GM12878 (cell line): ENCODE measurements at regions not wholly inside any gene's neighbourhood (a gene's known extent, or its start where the extent isn't known, plus 50 kb on each side); places are given as distances from the start of the nearest gene placed in this dataset.

ENCODE experiments used
- CBX5 ChIP-seq: sonication (generic); IDR thresholded peaks from 2 replicates; pipeline ENCODE4 v1.6.1; 2016; ENCODE audit warnings: low read depth, moderate library complexity, mild to moderate bottlenecking, inconsistent platforms
- CEBPB ChIP-seq, 2 experiments: fragments of 150-350 bp in 1 of 2; IDR thresholded peaks; 2 replicates each; pipeline ENCODE4 v1.6.1; 2012 to 2014; ENCODE audit warnings: low read depth in 2 of 2, low read length in 2 of 2, borderline replicate concordance in 1 of 2, inconsistent platforms in 1 of 2
- CHD2 ChIP-seq: IDR thresholded peaks from 2 replicates; pipeline ENCODE4 v1.6.1; 2011; ENCODE audit warnings: low read depth, low read length, improper control_type of control experiment, borderline replicate concordance
- EP300 ChIP-seq, 2 experiments: fragments of 150-350 bp in 1 of 2; IDR thresholded peaks; 2 replicates each; pipeline ENCODE4 v1.6.1; 2011 to 2012; ENCODE audit warnings: low read depth in 2 of 2, low read length in 2 of 2, borderline replicate concordance in 1 of 2, improper control_type of control experiment in 1 of 2, inconsistent platforms in 1 of 2; ENCODE audit not compliant: control insufficient read depth in 1 of 2
- HDAC6 ChIP-seq: fragments of 200-600 bp; sonication (generic); IDR thresholded peaks from one replicate; pipeline ENCODE4 v1.8.0; 2017; ENCODE audit warnings: antibody characterized with exemption; ENCODE audit not compliant: unreplicated experiment
- MTA2 ChIP-seq: fragments of 450-650 bp; IDR thresholded peaks from 2 replicates; pipeline ENCODE4 v1.6.1; 2016; ENCODE audit warnings: low read depth, mild to moderate bottlenecking, moderate library complexity
- POLR2A ChIP-seq: IDR thresholded peaks from 2 replicates; pipeline ENCODE4 v1.6.1; 2011; ENCODE audit warnings: low read depth, mild to moderate bottlenecking, low read length
- RAD21 ChIP-seq: IDR thresholded peaks from 2 replicates; pipeline ENCODE4 v1.6.1; 2011; ENCODE audit warnings: mild to moderate bottlenecking, low read depth, low read length, moderate library complexity; ENCODE audit not compliant: insufficient read depth
- RELA ChIP-seq: fragments of 450-650 bp; IDR thresholded peaks from 2 replicates; pipeline ENCODE4 v1.8.0; 2014; ENCODE audit warnings: borderline replicate concordance; ENCODE audit not compliant: partially characterized antibody
- SREBF2 ChIP-seq: IDR thresholded peaks from 2 replicates; pipeline ENCODE4 v1.6.1; 2012; ENCODE audit warnings: mild to moderate bottlenecking, low read length
- TF ChIP-seq, protein P1 (sequence below): IDR thresholded peaks from 2 replicates; pipeline ENCODE4 v1.6.1; 2012; ENCODE audit warnings: low read depth, low read length, improper control_type of control experiment
- TF ChIP-seq, protein P2 (sequence below): IDR thresholded peaks from 2 replicates; pipeline ENCODE4 v1.6.1; 2012; ENCODE audit warnings: low read depth, low read length, improper control_type of control experiment
- TF ChIP-seq, protein P3 (sequence below): IDR thresholded peaks from 2 replicates; pipeline ENCODE4 v1.6.1; 2011; ENCODE audit warnings: low read depth, mild to moderate bottlenecking, low read length, moderate library complexity, borderline replicate concordance; ENCODE audit errors: extremely low read depth

DNA sequence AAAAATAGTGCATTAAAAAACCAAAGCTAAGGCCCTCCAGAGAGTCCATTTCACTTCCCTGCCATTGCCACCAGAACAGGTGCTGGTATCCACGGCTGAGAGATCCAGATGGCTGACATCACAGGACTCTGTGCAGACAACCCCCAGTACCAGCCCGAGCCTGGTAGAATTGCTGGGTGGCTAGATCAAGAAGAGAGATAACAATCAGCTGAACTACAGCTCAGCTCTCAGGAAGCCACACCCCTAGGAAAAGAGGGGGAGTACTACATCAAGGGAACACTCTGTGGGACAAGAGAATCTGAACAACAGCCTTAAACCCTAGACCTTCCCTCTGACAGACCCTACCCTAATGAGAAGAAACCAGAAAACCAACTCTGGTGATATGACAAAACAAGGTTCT lies 73.8 kb upstream of the SLIT3 start:
- TF ChIP-seq CBX5 (no peak), RAD21 (no peak), CEBPB (IDR thresholded peaks at IDR 0.05; ENCODE audit: borderline replicate concordance in 1 of 2, low read depth in 2 of 2, low read length in 2 of 2) (no peak), HDAC6 (no peak), RELA (no peak), POLR2A (no peak), EP300 (IDR thresholded peaks at IDR 0.05; ENCODE audit: borderline replicate concordance in 1 of 2, control insufficient read depth in 1 of 2, low read depth in 2 of 2, low read length in 2 of 2) (no peak), SREBF2 (no peak), MTA2 (no peak), CHD2 (no peak)
- TF ChIP-seq, protein P1, sequence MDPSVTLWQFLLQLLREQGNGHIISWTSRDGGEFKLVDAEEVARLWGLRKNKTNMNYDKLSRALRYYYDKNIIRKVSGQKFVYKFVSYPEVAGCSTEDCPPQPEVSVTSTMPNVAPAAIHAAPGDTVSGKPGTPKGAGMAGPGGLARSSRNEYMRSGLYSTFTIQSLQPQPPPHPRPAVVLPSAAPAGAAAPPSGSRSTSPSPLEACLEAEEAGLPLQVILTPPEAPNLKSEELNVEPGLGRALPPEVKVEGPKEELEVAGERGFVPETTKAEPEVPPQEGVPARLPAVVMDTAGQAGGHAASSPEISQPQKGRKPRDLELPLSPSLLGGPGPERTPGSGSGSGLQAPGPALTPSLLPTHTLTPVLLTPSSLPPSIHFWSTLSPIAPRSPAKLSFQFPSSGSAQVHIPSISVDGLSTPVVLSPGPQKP = no peak
- TF ChIP-seq, protein P2, sequence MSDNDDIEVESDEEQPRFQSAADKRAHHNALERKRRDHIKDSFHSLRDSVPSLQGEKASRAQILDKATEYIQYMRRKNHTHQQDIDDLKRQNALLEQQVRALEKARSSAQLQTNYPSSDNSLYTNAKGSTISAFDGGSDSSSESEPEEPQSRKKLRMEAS = no peak
- TF ChIP-seq, protein P3, sequence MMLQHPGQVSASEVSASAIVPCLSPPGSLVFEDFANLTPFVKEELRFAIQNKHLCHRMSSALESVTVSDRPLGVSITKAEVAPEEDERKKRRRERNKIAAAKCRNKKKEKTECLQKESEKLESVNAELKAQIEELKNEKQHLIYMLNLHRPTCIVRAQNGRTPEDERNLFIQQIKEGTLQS = no peak
